Activated CD4-positive, alpha-beta T cell treated with anti-CD3 and anti-CD28 coated beads, Interleukin-2, amount 10 ng/mL, durations not matched to agents 7 days and 5 days (primary cell): ENCODE measurements at regions not wholly inside any gene's neighbourhood (a gene's known extent, or its start where the extent isn't known, plus 50 kb on each side); places are given as distances from the start of the nearest gene placed in this dataset.

Experiments
- CTCF ChIA-PET: fragments of 350-600 bp; sonication (Branson Sonifier 250); formaldehyde crosslinking; loops from one replicate; lab custom pipeline; 2021; ENCODE audit warnings: antibody characterized with exemption; lab: Charles Lee
- POLR2A ChIA-PET: fragments of 350-600 bp; sonication (Branson Sonifier 250); formaldehyde crosslinking; loops from one replicate; lab custom pipeline; 2021; ENCODE audit warnings: antibody characterized with exemption; lab: Charles Lee
- DNase-seq: peaks from one replicate; pipeline ENCODE4 v3.0.0-alpha.2; 2020
- H3K27ac Mint-ChIP-seq: one replicate; pipeline ENCODE4 v1.8.0; 2021; ENCODE audit warnings: mild to moderate bottlenecking, moderate library complexity, mixed read lengths
- H3K27me3 Mint-ChIP-seq: one replicate; pipeline ENCODE4 v1.8.0; 2021; ENCODE audit warnings: mixed read lengths
- H3K36me3 Mint-ChIP-seq: one replicate; pipeline ENCODE4 v1.8.0; 2021; ENCODE audit warnings: low read depth, mixed read lengths
- H3K4me1 Mint-ChIP-seq: one replicate; pipeline ENCODE4 v1.8.0; 2021; ENCODE audit warnings: mixed read lengths
- H3K4me3 Mint-ChIP-seq: one replicate; pipeline ENCODE4 v1.8.0; 2021; ENCODE audit warnings: mild to moderate bottlenecking, moderate library complexity, mixed read lengths
- H3K9me3 Mint-ChIP-seq: one replicate; pipeline ENCODE4 v1.8.0; 2021; ENCODE audit warnings: mixed read lengths

DNA sequence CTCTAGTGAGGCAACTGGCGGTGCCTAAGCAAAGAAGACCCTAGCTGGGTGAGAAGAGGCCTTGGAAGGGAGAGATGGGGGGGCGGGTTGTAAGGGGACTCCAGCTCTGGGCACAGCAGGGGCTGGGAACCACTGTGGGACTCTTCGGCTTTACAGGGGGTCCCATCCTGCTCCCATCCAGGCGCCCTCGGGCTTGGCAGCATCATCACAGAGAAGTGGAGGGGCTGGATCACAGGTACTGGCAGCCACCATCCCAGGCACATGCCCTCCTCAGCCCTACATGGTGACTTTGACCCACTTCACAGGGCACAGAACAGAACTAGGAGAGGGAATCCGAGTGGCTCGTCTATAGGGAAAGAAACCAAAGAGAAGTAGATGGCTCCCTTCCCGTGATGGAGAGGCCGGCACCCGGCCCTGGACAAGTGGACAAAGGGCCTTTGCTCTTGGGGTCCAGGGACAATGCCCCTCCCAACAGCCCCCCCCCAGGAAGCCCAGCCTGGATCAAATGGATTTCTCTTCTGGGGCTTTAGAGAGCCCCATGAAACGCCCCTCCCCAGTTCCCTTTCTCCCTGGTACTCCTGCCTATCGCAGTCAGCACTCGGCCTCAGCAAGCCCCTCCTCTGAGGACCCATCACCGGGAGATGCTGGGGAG, 54.0 kb upstream of the ECE1 start:
- ChIA-PET POLR2A (interaction anchor here (2.1 kb wide), 1 partner anchor 50 kb away, joined by 12 read pairs; no protein-coding TSS in a partner anchor), CTCF (interaction anchor here (1.0 to 1.6 kb wide), 6 partner anchors 11 to 74 kb away, joined by 3 to 7 read pairs (median 4); no protein-coding TSS in a partner anchor)
- DNase-seq = no peak
- H3K27me3 Mint-ChIP-seq = no peaks in the 10 kb centered on the region
- H3K9me3 Mint-ChIP-seq = no peaks in the 10 kb centered on the region
- H3K27ac Mint-ChIP-seq = peak overlapping the region; percentile 94
- H3K4me1 Mint-ChIP-seq = peaks cover 46% of the 10 kb centered on the region
- H3K36me3 Mint-ChIP-seq = peaks cover 15% of the 10 kb centered on the region
- peak overlapping the region; percentile 85 for H3K4me3 Mint-ChIP-seq

DNA sequence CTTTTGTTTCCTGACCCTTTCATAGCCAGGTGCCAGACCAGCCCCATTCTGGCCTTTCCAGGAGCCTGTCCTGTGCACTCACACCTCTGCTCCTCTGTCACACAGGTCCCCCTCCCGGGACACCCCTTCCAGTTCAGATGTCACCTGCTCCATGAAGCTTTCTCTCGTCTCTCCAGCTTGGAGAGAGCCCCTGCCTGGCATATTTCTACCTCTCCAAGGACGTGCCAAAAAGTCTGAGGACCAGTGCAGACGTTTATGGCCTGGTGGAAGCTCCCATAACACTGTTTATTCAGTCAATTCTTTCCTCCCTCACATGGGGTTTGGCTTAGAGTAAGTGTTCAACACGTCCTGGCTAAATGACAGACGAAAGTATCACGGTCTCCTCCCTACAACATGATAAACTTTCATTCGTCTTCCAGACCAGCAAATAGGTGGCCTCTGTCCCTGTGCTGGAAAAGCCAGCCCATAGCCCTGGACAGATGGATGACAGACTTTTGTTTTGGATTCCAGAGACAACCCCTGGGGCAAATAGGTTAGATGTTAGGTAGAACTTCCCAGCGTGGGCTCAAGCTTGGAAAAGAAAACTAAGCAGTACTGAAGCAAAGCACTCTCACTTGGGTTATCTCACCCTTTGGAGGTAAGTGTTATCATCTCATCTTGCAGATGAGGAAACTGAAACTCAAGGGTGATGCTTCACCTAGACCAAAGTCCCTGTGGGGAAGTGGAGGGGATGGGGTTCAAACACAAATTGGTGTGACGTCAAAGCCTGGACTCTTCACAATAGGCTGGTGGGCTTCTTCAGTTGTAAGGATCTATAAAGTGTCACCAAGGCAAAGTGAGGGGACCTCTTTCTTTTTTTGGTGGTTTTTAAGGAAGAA, 52.9 kb upstream of the ECE1 start:
- H3K27me3 Mint-ChIP-seq = no peaks in the 10 kb centered on the region
- H3K36me3 Mint-ChIP-seq = peaks cover 21% of the 10 kb centered on the region
- peak; percentile 68 for DNase-seq
- CTCF ChIA-PET = interaction anchor here (1.0 to 2.0 kb wide), 4 partner anchors 9 to 88 kb away, joined by 3 to 5 read pairs (median 3); no protein-coding TSS in a partner anchor
- no peaks in the 10 kb centered on the region for H3K9me3 Mint-ChIP-seq
- peaks cover 57% of the 10 kb centered on the region for H3K4me1 Mint-ChIP-seq
- POLR2A ChIA-PET = interaction anchor here (0.5 kb wide), 1 partner anchor 19 kb away, joined by 4 read pairs; no protein-coding TSS in a partner anchor
- H3K27ac Mint-ChIP-seq = peak overlapping the region; percentile 94
- H3K4me3 Mint-ChIP-seq = peak overlapping the region; percentile 85

DNA sequence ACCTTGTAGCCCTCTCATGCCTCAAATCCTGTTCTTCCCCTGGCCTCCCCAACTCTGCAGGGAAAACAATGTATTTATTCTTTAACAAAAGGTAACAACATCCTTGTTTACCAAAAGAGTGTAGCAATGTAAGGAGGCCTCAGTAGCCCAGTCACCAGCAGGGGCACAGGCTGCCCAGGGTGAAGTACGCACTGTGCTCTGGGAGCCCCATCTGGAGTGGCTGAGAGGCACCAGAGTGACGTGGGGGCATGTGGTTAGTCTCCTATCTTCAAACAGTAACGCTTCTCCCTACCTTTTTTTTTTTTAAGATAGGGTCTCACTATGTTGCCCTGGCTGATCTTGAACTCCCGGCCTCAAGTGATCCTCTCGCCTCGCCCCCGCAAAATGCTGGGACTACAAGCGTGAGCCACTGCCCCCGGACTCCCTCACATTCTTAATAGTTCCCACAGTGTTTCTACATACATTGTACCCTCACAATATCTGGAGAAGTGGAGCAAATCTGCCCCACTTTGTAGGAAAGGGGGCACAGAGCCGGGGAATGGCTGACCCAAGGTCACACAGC, 51.3 kb upstream of the ECE1 start:
- H3K4me1 Mint-ChIP-seq = peaks cover 73% of the 10 kb centered on the region
- DNase-seq = no peak
- H3K4me3 Mint-ChIP-seq = peak overlapping the region; percentile 85
- peak overlapping the region; percentile 94 for H3K27ac Mint-ChIP-seq
- ChIA-PET POLR2A (no interaction called here), CTCF (interaction anchor here (2.0 kb wide), 1 partner anchor 8 kb away, joined by 5 read pairs; no protein-coding TSS in a partner anchor)
- no peaks in the 10 kb centered on the region for H3K9me3 Mint-ChIP-seq
- H3K27me3 Mint-ChIP-seq = no peaks in the 10 kb centered on the region
- peaks cover 27% of the 10 kb centered on the region for H3K36me3 Mint-ChIP-seq

DNA sequence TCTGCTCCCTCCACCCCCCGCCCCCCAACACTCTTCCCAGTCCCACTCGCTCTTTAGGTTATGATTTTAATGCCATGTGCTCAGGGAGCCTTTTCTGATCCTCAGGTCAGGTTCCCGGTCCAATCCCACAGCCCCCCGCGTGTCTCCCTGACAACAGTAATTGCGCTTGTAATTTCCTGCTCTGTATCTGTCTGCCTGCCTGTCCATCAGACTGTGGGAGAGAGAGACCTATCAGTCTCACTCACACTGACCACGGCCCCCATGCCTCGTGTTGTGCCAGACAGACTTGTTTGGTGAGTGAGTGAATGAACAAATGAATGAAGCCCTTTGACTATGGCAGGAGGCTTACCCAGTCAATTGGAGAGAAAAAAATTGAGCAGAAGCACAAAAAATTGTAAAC, 50.8 kb upstream of the ECE1 start:
- Mint-ChIP-seq H3K9me3 (no peaks in the 10 kb centered on the region), H3K4me1 (peaks cover 78% of the 10 kb centered on the region), H3K27ac (peak overlapping the region; percentile 38), H3K27me3 (no peaks in the 10 kb centered on the region), H3K4me3 (no peak overlapping the region), H3K36me3 (peaks cover 28% of the 10 kb centered on the region)
- ChIA-PET CTCF (no interaction called here), POLR2A (no interaction called here)
- no peak for DNase-seq

DNA sequence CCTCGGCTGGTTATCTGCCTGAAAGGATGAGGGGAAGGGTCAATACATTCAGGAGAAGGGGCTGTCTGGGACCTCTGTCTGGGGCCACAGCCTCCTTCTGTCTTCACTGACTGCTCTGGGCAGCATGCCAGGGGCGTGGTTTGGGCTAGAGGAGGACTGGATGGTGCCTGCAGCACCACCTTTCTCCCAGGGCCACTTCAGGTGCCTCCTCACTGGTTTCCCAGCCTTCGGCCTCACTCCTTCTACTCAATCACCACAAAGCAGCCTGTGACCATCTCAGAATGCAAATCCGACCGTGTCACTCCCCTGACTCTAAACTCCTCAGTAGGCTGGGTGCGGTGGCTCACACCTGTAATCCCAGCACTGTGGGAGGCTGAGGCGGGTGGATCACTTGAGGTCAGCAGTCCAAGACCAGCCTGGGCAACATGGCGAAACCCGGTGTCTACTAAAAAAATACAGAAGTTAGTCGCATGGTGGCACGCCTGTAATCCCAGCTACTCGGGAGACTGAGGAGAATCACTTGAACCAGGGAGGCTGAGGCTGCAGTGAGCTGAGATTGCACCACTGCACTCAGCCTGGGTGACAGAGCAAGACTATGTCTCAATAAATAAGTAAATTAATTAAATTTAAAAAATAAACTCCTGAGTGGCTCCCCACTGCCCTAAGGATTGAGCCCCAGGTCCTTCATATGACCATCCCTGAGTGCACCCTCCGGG, 50.1 kb upstream of the ECE1 start:
- no peaks in the 10 kb centered on the region for H3K27me3 Mint-ChIP-seq
- H3K9me3 Mint-ChIP-seq = no peaks in the 10 kb centered on the region
- H3K36me3 Mint-ChIP-seq = peaks cover 29% of the 10 kb centered on the region
- peak overlapping the region; percentile 38 for H3K27ac Mint-ChIP-seq
- CTCF ChIA-PET = no interaction called here
- H3K4me3 Mint-ChIP-seq = no peak overlapping the region
- DNase-seq = no peak
- peaks cover 85% of the 10 kb centered on the region for H3K4me1 Mint-ChIP-seq
- POLR2A ChIA-PET = no interaction called here
